Stimulated activated CD4-positive, alpha-beta T cell treated with anti-CD3 and anti-CD28 coated beads, TNF-alpha, amount 100 ng/mL, for 4 hours (primary cell): ENCODE measurements at regions not wholly inside any gene's neighbourhood (a gene's known extent, or its start where the extent isn't known, plus 50 kb on each side); places are given as distances from the start of the nearest gene placed in this dataset.

Source experiments
- DNase-seq, 3 experiments: peaks; one replicate each; pipeline ENCODE4 v3.0.0-alpha.2; 2020; ENCODE audit warnings: low read depth in 3 of 3

DNA sequence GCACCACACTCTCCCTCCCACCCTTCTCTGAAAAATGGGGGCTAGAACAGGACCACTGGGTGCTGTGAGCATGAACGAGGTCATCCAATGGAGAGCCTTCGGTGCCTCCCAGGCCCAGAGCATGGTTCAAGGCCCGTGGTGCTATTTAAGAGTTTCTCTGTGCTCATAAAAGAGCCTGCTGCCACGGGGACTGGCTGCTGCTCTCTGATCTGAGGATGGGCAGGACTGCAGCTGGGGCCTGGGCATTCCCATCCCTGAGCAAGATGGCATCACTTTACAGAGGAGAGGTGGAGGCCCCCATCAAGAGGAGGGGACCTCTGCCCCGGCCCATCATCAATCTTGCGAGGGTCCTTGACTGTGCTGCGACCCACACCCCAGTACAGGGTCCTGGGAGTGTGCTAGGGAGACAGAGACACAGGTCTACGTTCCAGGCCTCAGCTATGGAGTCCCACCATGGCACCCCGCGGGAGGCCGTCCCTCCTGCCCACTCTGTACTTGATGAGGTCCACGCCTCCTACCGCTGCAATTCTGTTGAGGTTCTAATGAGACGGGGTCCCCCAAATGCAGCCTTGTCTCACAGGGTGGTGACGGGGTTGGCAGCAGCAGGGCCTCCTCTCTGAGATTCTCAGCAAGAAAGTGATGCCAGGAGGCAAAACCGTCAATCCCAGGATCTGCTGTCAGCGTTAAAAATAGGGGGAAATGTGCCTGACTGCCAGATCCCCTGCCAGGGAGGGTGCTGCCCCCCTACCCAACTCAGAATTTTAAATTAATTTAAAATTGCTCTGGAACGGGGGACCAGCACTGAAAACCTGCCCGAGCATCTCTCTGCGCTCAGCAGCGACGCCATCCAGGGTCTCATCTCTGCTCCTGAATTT is 405.4 kb downstream of the SHANK2 start:
- no peak for DNase-seq

DNA sequence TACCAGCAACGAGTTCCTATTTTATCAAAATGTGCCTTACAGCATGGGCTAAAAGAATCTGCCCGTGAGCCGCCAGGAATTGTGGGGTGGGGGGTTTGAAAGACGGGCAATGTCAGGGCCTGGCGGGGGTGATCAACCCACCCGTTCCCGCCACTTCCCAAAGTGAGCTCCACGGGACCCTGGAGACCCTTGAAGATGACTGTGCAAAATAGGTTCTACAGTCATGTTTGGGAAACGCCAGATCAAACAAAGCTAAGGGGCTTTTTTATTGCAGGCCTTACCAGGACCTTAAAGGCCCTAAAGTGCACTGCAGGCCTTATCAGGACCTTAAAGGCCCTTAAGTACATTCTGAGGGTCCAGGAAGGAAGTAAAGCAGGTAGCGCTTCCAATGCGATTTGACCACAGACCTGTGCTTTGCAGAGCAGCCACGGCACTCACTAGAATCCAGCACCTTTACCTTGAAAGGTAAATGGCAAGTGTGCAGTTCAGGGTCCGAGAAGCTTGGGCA is 404.1 kb downstream of the SHANK2 start:
- DNase-seq: no peak

DNA sequence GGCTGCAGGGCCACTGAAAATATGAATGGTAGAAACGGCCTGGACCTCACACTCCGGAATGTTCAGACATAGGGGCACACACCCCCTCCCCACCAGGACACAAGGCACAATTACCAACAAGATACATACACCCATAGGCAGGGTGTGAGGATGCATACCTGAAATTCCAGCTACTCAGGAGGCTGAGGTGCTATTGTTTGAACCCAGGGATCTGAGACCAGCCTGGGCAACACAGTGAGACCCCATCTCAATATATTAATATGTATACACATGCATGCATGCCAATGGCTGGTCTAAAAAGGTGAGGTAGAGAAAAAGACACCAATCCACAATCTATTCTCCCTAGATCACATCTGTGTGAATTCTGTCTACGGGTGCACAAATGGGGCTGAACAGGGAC is 403.3 kb downstream of the SHANK2 start:
- DNase-seq: no peak

DNA sequence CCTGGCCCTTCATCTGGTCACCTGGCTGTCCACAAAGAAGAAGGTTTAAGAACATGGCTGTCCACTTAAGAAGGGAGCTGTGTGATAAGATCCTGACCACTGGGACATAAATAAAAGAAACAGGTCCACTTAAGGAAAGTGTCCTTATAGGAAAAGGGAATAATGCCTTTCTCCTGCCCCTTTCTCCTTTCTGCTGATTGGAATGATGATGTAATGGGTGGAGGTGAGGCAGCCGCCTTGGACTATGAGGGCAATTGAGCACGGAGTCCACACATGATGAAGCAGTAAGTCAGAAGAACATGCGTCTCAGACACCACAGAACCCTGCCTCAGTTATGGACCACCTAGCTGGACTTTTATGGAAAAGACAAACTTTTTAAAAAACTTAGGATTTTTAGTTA is 401.1 kb downstream of the SHANK2 start:
- no peak for DNase-seq

DNA sequence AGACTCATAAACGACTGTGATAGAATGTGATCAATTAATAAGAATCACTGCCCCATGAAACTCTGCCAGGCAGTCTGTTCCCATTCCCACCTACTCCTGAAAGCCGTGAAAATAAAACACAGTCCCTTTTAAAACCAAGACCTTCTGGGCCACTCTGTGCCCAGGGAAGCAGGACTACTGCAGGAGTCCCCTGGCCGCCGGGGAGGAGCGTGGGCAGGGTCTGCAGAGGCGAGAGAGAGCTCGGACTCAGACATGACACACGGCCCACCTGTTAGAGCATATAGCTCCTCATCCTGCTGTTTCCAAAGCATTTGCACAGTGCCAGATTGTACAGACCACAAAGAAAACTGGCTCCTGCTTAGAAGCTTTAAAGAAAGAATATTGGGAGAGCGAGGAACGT is 400.5 kb downstream of the SHANK2 start:
- no peak for DNase-seq

DNA sequence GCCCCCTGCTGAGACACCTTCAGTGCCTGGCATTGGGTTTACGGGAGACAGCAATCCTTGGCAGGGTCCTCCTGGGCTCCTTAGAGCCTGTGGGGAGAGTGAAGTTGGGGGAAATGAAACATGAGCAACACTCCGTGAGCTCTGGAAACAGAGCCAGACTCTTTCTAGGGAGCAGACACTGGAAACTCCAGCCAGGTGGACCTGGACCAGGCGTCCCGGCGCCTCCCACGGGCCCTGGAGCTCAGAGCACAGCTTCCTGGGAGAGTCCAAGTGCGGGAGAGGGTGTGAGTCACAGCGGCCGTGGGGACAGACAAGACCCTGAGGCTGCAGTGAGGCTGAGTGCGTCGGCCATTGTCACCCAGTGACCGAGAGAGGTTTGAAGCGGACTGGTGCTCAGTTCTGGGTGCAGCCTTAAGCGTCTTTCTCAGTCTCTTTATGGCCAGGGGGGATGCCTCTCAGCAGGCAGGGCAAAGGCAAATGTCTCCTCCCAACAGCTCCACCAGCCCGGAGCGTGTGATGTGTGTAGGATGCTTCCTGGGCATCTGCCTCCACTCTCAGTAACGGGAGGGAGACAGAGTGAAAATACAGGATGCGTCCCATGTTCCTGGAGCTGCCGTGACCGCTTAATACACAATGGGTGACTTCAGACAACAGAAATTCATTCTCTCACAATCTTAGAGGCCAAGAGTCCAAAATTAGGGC is 399.2 kb downstream of the SHANK2 start:
- no peak for DNase-seq

DNA sequence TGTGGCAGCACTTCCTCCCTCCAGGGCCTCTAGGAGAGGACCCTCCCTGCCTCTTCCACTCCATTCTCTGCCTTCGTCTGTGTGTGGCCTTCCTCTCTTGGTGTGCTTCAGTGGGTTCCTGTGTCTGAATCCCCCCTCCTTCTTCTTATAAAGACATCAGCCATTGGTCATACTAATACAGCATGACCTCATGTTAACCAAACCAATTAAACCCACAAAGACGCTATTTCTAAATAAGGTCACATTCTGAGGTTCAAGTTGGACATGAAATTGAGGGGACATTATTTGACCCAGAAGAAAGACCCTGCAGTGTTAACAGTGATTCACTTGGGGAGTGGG is 398.6 kb downstream of the SHANK2 start:
- no peak for DNase-seq

DNA sequence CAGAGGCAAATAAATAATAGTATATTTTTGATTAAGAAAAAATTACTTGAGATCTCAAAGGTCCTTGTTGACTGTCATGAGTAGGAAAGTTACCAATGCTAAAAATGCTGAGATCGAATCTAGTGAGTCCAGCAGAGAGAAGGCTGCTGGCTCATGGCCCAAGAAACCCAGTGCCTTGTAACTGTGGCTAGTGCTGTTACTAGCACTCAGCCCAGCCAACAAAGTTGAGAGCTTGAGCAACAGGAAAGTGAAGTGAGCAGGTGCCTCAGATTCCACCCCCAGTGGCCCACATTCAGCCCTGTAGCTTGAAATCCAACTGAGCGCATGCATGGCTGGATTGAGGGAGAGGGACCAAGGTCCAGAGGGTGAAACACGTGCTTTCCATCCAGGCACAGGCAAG is 398.2 kb downstream of the SHANK2 start:
- no peak for DNase-seq

DNA sequence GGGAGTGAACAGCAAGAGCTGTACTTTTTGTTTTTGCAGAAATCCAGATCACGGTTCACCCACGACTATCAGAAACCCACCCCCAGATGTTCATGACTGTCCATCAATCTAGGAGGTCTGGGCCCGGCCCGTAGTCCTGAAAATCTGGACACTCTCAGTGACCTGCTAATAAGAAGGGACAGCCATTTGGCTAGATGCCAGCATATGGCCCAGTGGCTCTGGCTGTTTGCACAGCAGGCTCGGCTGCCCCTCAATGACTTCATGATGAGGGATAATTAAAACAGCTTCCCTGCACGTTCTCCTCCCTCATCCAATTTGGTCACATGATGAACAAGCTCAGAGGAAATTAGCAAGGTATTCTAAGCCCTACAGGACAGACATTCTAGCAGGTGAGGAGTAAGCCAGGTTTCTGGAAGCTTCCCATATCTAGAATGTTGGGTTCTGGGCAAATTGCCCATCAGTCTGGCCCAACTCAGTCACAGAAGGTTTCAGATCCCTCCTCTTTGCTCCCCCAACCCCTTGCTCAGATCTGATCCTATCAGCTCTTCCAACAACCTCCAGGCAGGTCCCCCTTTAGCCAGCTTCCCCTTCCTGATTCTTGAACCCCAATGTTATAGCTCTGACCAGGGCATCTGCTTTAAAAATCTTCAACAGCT is 397.3 kb downstream of the SHANK2 start:
- DNase-seq: no peak

DNA sequence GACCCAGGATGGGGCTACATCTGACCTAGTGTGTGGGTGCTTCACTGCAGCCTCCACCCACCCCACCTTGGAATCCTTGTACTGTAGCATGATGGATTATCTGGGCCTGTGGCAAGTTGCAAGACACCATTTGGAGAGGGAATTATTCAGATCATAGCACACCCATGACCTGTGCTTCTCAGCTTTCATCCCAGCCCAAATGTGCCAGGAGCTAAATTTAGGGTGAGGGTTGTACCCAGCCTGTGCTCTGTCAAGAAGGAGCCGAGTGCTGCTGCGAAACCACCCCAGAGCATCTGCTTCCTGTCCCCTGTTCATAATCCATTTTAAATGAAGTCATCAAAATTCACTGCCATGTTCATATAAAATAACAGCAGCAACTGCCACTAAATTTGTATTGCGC is 394.5 kb downstream of the SHANK2 start:
- DNase-seq: no peak

DNA sequence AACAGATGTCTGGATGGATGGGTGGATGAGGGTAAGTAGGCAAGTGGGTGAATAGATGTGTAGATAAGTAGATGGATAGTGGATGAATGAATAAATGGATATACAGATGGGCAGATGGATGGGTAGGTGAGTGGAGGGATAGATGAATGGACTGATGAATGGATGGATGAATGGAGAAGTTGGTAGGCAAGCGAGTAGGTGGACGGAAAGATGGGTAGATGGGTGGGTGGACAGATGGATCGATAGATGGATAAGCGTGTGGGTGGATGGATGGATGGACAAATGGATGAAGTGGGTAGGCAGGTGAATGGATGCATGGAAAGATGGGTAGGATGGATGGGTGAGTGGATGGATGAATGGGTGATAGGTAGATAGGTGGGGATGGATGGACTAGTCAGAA is 393.2 kb downstream of the SHANK2 start:
- DNase-seq: no peak

DNA sequence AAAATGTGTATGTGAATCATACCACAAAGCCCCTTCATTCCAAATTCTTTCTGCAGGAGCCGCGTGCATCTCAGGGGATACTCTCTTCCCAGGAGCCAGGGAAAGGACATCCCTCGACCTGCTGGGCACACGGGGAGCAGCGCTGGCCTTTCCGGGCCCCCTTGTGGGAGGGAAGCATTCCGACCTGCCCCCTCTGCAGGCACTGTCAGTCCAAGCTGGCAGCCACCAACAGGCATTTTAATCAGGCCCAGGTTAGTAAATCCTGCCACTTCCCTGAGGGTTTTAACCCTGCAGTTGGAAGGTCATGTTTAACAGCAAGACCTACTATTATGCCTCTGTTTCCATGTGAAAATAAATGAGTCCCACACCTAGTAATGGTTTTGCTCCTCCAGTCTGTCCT is 391.5 kb downstream of the SHANK2 start:
- DNase-seq: no peak

DNA sequence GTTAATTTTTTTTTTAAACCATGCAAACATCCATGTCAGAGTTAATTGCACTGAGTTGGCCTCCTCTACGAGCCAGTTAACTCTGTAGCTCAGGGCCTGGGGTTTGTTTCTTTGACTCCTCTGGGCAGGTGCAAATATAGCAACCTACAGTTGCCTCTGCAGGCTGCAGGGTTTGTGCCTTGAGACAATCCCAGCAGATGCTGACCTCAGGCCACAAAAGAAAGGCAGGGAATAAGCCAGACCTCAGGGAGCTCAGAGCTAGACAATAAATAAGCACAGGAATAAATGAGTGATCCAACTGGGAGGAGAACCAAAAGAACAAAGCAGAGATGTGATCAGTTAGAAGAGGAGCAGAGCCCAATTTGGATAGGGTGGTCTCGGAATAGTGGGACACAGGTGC is 390.8 kb downstream of the SHANK2 start:
- no peak for DNase-seq

DNA sequence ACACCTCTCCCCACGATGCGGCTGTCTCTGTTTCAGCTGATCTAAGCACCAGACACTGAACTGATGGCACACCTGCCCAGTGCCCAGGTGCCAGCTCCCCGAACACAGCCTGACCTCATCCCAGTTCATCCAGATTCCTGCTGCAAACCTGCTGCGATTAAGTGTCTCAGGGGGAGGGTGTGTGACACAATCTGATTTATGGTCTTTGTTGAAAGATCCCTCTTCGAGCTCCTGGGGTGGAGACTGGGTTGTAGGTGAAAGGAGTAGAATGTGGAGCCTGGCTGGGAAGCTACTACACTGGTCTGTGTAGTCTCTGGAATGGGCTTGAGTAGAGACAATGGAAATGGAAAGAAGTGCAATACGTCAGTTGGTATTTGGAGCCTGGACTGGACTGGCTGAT is 390.3 kb downstream of the SHANK2 start:
- DNase-seq: no peak

DNA sequence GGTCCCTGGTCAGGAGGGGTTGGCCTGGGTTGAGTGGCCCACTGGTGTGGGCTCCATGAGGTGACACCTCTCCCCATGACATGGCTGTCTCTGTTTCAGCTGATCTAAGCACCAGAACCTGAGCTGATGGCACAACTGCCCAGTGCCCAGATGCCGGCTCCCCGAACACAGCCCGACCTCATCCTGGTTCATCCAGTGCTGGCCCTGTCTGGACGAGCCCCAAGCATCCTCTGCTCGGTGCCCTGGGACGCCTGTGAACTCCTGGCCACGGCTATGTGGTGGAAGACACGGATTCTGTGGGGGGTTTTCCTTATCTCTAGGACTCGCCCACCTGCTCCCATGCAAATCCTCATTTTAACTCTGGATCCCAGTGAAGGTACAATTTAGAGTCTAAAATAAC is 389.2 kb downstream of the SHANK2 start:
- DNase-seq: no peak

DNA sequence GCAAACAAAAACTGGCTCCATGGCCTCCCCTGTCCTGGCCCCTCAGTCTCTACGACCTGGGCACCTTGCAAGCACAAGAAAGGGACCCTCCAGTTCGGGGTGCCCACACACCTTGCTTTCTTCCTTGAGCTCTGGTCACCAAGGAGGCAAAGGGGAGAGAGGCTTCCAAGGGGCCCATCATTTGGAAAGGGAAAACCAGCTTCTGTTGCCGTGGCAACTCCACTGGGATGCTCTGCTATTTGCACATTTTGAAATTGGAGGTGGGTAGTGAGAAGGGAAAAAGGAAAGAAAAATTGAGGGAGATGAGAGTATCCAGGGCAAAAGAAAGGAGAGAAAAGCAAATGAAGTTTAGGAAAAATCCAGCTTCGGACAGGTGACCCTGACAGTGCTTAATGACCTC is 388.4 kb downstream of the SHANK2 start:
- DNase-seq: no peak

DNA sequence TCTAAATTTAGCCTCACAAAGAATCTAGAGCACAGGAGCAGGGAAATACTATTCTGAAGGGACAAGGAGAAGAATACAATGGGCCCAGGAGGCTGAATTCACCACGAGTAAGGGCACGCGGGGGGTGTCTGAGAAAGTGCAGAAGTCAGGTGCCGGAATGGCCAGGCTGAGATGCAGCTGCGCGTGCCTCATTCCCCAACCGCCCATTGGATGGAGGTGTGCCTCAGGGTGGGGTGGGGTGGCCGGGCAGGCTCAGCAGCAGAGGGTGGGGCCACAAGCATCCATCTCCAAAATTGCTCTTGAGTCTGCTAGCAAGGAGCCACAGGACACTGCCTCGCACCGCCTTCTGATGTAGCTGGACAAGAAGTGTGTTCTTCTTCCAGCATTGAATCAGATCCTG is 387.0 kb downstream of the SHANK2 start:
- no peak for DNase-seq

DNA sequence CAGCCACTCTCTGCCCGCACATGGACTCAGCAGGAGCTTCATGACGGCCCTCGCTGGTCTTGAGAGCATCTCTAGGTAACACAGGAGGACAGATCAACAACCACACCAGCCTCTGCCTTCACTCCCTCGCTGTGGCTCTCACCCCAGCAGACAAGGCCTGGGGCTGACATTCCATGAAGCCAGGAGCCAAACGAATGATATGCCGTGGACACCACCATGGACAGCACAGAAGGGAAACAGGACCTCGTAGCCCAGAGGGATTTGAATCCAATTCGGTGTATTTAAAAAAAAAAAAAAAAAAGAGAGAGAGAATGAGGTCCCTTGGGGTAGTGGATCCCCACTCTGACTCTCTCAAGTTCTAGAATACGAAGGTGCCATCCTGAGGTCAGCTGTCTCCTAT is 385.5 kb downstream of the SHANK2 start:
- DNase-seq: no peak

DNA sequence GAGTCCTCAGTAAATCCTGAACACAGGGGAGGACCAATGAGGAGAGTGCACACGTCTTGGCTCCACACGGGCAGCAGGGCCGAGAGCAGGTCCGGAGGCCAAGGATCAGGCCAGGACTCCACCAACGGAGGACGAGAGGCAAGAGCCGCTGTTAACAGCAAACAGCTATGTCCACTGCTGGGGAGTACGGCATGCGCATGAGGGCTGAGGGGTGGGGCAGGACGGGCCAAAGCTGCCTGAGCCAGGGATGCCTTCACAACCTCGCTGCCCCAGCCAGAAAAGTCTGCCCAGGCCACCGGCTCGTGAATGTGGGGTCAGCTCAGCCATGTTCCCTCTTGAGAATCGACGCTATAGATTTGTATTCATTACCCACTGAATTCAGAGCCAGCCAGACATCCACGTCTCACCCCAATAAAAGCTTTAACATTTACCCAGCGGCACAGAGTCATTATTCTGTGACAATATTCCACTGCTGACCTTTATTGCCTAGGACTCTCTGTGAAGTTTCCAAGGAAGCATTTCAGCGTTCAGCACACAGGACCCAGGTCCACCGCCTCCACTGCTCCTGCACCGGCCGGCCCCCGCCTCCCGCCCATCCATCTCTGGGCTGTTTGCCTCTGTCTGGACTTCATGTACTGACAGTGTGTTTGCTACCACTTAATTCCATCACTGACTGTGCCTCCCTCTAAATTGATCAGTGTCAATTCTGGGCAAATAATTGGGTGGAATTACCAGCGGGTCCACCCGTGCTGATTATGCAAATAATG is 384.9 kb downstream of the SHANK2 start:
- DNase-seq: no peak

DNA sequence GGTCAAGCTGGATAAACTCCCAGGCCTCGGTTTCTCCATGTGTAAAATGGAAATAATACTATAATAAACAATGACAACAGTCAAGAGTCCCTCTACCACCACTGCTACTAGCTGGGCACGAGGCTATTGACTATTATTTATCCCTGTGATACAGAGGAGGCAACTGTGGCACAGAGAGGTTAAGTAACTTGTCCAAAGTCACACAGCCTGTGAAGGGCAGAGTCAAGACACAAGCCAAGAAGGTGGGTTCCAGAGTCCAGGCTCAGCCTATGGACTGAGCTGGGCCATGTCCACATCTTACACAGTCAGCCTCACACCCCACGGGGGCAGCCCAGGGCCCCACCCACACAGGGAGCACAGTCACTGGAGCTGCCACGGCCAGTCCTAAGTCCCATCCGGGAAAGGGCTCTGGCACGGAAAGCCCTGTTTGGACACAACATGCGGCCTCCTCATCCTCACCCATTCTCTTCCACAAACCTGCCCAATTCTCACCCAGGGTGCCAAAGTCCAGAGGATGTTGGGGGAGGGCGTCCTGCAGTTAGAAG is 384.0 kb downstream of the SHANK2 start:
- DNase-seq: no peak

DNA sequence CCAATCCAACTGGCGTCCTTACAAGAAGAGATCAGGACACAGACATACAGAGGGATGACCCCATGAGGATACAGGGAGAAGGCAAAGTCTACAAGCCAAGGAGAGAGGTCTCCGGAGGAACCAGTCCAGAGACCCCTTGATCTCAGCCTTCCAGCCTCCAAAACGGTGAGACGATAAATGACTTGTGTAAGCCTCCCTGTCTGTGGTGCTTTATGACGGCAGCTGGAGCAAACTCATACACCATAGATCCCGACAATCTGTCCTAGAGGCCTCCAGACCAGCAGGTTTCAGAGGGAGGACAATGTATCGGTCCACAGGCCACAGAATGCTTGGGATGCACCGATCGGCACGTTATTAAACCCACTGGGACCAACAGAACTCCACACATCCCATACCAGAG is 383.3 kb downstream of the SHANK2 start:
- DNase-seq: no peak

DNA sequence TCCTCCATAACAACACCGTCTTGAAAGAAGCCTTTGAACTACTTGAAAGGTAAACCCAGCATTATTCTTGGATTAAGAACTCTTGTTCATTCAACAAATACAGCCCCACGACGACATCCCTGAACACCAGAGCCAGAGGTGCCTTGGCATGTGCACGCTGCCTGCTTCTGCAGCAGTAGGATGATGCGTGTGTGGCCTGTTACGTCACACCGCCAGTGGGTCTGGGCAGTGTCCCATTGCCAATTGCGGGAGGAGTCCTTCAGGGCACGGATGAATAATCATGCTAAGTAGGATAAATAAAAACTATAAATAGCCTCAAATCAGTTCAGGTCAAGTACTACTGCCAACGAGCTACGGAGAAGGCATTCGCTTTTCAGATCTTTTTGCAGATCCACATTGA is 380.5 kb downstream of the SHANK2 start:
- no peak for DNase-seq
